ENCODE measurements at regions not wholly inside any gene's neighbourhood (a gene's known extent, or its start where the extent isn't known, plus 50 kb on each side); places are given as distances from the start of the nearest gene placed in this dataset.

- Histone ChIP-seq H3K9ac (ENCODE audit: low read length in 3 of 3) (peak overlapping the region in 1 of 3 donors; percentile 69), H3K36me3 (ENCODE audit: control insufficient read depth in 2 of 3, insufficient read depth in 3 of 3, low read length in 3 of 3) (no peaks in the 10 kb centered on the region), H3K4me1 (ENCODE audit: control insufficient read depth in 2 of 3, insufficient read depth in 2 of 3, low read depth in 1 of 3, low read length in 3 of 3) (peaks cover 4 to 15% (median 4%) of the 10 kb centered on the region in 3 donors), H3K27me3 (ENCODE audit: control insufficient read depth, insufficient read depth, low read length) (no peaks in the 10 kb centered on the region), H3K9me3 (ENCODE audit: control insufficient read depth in 2 of 3, insufficient read depth in 1 of 3, low read length in 3 of 3) (no peaks in the 10 kb centered on the region), H3K4me3 (ENCODE audit: low read length in 3 of 3) (peak overlapping the region in 2 of 3 donors; percentile 3 to 35), H3K27ac (ENCODE audit: low read depth in 2 of 2, low read length in 2 of 2) (peak overlapping the region in 1 of 2 donors; percentile 43)
- intact Hi-C loops (cut with DNase I) = no loop called here
- FAIRE-seq (no peak), DNase-seq (peak in 4 of 5 donors; percentile 86 to 95 (median 90))
- no peak for TF ChIP-seq CTCF (IDR thresholded peaks at IDR 0.05; ENCODE audit: borderline replicate concordance, extremely low read depth, insufficient read depth)
Measured at GRCh38 chr9:96048104-96048955, 172.8 kb downstream of the ERCC6L2 start.

DNA sequence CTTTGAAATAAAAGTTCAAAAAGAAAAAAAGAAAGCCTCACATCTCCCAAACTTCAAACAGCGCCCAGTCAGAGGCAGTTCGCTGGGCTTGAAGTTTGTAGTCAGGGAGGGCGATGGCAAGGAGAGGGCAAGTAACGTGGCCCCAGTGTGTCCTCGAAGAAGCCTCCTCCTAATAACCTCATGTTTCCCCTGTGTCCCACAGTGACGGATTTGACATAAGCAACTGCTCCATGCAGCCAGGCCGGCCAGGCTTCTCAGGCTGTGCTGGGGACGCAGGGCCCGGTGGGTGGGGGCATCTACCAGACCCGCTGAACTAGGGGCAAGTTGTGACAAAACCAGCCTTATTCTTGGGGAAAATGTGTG lies 172.2 kb downstream of the ERCC6L2 start:
- no peaks in the 10 kb centered on the region for H3K36me3 ChIP-seq (ENCODE audit: control insufficient read depth in 2 of 3, insufficient read depth in 3 of 3, low read length in 3 of 3)
- FAIRE-seq (no peak), DNase-seq (peak in 3 of 5 donors; percentile 40 to 63 (median 62))
- H3K9me3 ChIP-seq (ENCODE audit: control insufficient read depth in 2 of 3, insufficient read depth in 1 of 3, low read length in 3 of 3) = no peaks in the 10 kb centered on the region
- no peak overlapping the region for H3K27ac ChIP-seq (ENCODE audit: low read depth in 2 of 2, low read length in 2 of 2)
- no peak overlapping the region for H3K9ac ChIP-seq (ENCODE audit: low read length in 3 of 3)
- TF ChIP-seq CTCF (IDR thresholded peaks at IDR 0.05; ENCODE audit: borderline replicate concordance, extremely low read depth, insufficient read depth) = no peak
- H3K4me3 ChIP-seq (ENCODE audit: low read length in 3 of 3) = no peak overlapping the region
- H3K27me3 ChIP-seq (ENCODE audit: control insufficient read depth, insufficient read depth, low read length) = no peaks in the 10 kb centered on the region
- intact Hi-C loops (cut with DNase I) = no loop called here
- peaks cover 1 to 15% (median 4%) of the 10 kb centered on the region in 3 donors for H3K4me1 ChIP-seq (ENCODE audit: control insufficient read depth in 2 of 3, insufficient read depth in 2 of 3, low read depth in 1 of 3, low read length in 3 of 3)

DNA sequence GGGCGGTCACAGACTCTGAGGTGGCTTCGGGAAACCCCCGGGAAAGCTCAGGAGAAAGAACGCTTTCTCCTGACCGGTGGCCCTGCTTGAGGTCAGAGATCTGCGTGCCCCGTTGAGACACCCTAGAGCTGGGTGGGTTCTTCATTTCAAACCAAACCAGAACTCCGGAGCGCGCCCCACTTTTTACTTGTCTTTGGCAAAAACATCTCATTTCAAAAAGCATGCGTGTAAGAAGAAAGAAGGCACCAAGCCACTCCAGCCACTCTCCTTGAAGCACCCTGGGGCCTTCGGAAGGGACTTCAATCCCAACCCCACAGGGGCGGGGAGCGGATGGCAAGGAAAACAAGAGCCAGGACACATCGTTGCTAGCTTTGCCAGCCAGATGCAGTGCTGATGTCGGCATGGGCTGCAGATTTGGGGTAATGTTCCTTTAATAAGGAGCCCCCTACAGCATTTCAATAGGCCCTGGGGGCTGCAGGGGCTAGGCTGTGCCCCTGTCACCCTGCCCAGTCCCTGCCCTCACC lies 171.7 kb downstream of the ERCC6L2 start:
- Histone ChIP-seq H3K27me3 (ENCODE audit: control insufficient read depth, insufficient read depth, low read length) (no peaks in the 10 kb centered on the region), H3K9me3 (ENCODE audit: control insufficient read depth in 2 of 3, insufficient read depth in 1 of 3, low read length in 3 of 3) (no peaks in the 10 kb centered on the region), H3K36me3 (ENCODE audit: control insufficient read depth in 2 of 3, insufficient read depth in 3 of 3, low read length in 3 of 3) (no peaks in the 10 kb centered on the region), H3K9ac (ENCODE audit: low read length in 3 of 3) (no peak overlapping the region), H3K4me1 (ENCODE audit: control insufficient read depth in 2 of 3, insufficient read depth in 2 of 3, low read depth in 1 of 3, low read length in 3 of 3) (peaks cover 0 to 15% (median 4%) of the 10 kb centered on the region in 3 donors), H3K4me3 (ENCODE audit: low read length in 3 of 3) (no peak overlapping the region), H3K27ac (ENCODE audit: low read depth in 2 of 2, low read length in 2 of 2) (no peak overlapping the region)
- FAIRE-seq (no peak), DNase-seq (no peak)
- no peak for TF ChIP-seq CTCF (IDR thresholded peaks at IDR 0.05; ENCODE audit: borderline replicate concordance, extremely low read depth, insufficient read depth)
- intact Hi-C loops (cut with DNase I) = no loop called here
